HG03139 (cell line): ENCODE measurements at regions not wholly inside any gene's neighbourhood (a gene's known extent, or its start where the extent isn't known, plus 50 kb on each side); places are given as distances from the start of the nearest gene placed in this dataset.
A peak's percentile ranks its signal among the peaks of the same experiment; 100 is the strongest.

Experiments
- ATAC-seq: cut with Tn5 transposase; IDR thresholded peaks from one replicate; pipeline ENCODE4 v1.9.1; 2021; ENCODE audit not compliant: unreplicated experiment

DNA sequence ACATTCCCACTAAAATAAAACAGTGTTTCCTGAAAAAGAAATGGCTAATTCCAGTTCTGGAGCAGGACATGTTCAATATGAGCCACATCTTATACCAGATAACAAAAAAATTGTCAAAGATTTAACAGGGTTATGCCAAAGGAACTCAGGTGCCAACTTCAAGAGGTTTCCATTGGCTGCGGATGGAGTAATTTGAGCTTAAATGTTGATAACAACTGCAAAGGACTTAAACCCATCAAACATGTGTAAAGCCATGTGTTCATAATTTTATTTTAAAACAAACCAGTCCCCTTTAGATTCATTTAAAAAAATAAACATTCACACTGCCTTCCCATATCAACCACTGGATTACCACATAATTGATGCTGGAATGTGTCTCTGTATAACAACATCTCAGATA is 156.4 kb upstream of the PCDH18 start:
- no peak for ATAC-seq

GRCh38 chr4:137685357-137685756 is 153.1 kb upstream of the PCDH18 start:
- no peak for ATAC-seq

DNA sequence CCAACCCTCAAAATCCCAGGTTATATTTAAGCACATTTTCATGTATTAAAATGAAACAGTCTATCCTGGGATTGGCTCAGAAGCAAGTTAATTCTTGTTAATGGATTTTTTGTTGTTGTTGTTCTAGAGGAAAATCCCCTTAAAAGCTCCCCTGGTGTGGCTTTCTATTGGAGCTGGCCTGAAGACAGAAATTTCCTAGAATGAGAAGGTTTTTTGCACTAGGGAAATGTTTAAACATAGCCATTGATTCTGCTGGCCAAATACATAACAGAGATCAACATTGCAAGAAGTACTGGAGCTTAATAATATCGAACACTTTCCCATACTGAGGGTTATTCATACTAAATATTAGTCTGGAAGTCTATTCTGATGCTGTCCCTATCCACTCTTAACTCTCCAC is 148.8 kb upstream of the PCDH18 start:
- no peak for ATAC-seq

- peak; percentile 68 for ATAC-seq
These were observed 146.5 kb upstream of the PCDH18 start for GRCh38 chr4:137678796-137679195.

DNA sequence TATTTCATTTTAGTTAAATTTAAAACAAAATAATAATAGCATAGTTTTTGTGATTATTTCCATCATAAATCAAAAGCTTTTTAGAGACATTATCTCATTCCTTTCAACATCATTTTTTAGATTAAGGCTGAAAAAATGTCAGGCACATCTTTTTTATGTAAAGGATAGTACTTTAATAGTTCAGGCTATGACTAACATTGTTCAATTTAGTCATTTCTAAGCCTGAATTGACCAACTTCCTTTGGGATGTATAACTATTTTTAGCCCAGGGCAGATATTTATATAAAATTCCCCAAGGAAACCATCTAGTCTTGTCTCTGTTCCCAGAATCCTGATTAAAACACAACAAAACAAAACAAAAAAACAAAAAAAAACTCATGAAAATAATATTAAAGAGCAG is 145.6 kb upstream of the PCDH18 start:
- no peak for ATAC-seq

DNA sequence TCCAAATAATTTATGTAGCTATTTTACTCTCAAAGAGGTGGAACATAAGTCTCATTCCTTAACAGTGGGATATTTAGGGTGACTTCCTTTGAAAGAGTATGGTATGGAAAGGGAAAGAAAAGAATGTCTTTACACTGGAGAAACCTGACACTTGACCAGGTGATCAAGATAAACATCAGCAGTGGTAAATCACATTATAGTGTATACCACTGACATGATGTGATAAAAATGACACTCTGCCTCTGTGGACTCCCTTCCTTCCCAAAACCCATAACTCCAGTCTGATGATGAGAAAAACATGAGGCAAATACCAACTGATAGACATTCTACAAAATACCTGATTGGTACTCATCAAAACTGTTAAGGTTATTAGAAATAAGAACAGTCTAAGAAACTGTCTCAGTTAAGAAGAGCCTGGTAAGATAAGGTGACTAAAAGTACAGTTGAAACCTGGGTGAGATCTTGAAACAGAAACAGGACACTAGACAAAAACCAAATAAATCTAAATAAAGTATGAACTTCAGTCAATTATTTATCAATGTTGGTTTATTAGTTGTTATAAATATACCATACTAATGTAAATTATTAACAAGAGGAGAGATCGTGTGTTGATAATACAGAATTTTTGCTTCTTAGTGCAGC is 144.2 kb upstream of the PCDH18 start:
- ATAC-seq, result no peak

- ATAC-seq, result no peak
These were observed 141.8 kb upstream of the PCDH18 start for GRCh38 chr4:137674066-137674465.

GRCh38 chr4:137668885-137669545 is 136.7 kb upstream of the PCDH18 start:
- no peak for ATAC-seq

DNA sequence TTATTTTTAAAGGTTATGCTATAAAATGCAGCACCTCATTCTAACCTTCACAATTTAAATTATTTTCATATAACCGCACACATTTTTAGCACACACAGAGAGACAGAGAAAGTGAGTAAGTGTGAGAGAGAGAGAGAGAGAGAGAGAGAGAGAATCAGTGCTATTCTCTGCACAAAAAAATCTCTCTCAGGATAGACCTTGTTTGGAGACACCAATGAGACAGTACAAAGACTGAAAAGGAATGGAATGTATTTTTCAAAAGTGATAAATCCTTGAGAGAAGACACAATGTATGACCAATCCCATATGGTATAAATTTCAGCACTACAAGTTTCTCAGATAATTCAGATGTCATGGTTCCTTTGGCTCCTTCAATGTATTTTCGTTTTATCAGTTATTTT is 132.1 kb upstream of the PCDH18 start:
- ATAC-seq, result no peak

DNA sequence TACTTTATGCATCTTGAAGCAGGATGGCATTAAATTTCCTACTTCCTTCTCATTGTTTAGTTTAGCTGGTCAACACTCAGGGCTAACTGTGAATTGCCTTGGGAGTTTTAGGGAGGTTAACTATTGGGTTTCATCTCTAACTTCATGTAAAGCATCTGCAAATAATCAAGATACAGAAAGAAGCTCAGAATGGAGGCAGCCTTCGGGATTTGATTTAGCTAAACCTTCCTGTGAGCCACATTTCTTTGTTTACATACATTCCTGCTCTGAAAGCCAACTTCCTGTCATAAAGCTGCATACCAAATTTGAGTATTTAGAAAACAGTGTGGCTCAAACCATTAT is 131.7 kb upstream of the PCDH18 start:
- no peak for ATAC-seq

GRCh38 chr4:137663251-137664045 is 131.2 kb upstream of the PCDH18 start:
- no peak for ATAC-seq

- ATAC-seq, result no peak
These were observed 129.4 kb upstream of the PCDH18 start for GRCh38 chr4:137661693-137662092.

DNA sequence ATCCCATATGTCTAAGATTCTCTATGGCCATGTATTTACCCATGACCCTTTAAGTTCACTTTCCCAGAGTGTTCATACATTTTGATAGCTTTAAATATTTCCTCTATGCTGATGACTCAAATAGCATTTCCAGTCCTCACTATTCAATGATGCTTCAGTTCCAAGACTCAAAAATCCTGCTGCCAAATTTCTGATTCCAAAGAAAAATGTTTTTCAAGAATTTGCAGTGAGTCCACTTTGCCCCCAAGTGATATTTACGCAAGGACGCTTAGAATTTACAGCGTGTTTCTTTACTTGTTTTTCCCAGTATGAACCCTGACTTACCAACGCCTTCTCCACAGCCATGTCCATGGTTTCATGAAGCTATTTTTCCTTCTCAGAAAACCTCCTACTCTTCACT is 127.9 kb upstream of the PCDH18 start:
- no peak for ATAC-seq

DNA sequence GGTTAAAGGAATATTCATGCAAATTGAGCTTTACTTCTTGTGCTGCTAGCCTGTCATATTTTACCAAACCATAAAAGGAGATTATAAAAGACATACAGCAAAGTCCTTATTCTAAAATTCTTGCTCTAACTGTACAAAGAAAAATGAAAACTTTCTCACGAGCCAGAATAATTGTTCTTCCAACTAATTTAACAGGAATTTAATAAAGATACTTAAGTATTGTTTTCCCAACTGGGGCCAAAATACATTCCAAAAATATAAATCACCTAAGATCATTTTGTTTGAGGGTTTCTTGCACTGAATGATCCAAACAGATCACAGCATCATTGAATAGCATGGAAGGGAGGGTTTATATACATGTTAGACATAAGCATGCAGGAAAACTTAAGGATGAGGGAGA is 127.1 kb upstream of the PCDH18 start:
- ATAC-seq, result no peak

DNA sequence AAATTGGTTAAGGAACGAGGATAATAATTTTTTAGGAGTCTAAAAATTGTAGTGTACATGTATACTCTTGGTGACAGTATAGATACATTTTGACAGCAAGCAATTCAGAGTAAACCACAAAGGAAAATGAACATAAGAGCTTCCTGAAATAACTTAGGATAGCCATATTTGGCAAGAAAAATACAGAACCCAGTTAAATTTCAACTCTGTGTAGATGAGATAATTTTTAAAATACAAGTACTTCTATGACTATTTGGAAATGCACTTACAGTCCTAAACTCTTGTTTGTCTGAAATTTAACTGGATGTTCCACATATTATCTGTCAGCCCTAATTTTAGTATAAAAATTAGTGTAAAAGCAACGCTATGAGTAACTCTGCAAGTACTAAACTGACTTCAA is 124.4 kb upstream of the PCDH18 start:
- no peak for ATAC-seq

DNA sequence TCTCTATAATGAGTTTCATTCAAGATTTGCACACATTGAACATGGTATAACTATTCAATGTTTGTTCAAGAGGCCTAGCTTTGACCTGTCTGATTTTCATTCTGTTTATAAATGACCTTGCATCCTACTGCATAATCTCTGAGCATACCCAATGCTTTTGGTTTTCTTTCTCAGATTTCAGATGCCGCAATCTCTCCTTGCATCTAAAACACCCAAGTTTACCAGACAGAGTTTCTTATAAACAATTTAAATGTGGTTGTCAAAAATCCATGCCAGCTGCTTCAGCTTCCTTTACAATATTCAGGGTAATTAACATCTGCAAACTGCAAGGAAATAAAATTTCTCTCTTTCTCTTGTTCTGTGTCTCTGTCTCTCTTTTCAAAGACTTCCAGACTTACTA is 123.0 kb upstream of the PCDH18 start:
- ATAC-seq, result no peak

- no peak for ATAC-seq
These were observed 118.8 kb upstream of the PCDH18 start for GRCh38 chr4:137651128-137651527.

DNA sequence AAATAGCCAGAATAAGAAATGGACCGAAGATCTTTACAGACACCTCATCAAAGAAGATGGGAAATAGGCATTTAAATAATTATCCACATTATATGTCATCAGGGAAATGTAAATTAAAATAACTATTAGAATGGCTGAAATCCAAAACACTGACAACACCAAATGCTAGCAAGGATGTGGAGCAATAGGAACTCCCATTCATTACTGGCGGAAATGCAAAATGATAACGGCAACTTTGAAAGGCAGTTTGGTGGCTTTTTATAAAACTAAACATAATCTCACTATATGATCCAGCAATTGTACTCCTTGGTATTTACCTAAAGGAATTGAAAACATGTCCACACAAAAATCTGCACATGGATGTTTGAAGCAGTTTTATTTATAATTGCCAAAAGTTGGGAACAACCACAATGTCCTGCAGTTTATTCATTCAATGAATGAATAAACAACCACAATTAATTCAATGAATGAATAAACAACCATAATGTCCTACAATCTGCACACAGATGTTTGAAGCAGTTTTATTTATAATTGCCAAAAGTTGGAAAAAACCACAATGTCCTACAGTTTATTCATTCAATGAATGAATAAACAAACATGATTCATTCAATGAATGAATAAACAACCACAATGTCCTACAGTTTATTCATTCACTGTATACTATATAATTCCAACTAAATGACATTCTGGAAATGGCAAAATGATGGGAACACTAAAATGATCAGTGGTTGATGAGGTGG is 117.6 kb upstream of the PCDH18 start:
- ATAC-seq, result no peak

DNA sequence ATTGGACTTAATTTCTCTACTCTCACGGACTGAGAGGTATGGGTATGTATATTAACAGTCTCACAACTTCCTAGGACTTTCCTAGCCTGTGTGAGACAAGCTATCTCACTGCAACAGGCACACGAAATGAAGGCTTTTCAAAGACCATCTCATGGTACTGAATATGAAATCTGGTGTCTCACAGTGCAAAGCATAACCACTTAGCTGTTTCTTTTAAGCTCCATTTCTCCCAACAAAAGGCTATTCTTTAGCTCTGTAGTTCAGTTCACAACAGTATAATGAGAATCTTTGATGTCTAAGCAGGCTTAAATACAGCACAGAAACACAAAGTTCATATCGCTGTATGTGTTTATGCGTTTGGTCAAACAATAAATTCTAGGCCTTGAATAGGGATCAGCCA is 116.2 kb upstream of the PCDH18 start:
- no peak for ATAC-seq

DNA sequence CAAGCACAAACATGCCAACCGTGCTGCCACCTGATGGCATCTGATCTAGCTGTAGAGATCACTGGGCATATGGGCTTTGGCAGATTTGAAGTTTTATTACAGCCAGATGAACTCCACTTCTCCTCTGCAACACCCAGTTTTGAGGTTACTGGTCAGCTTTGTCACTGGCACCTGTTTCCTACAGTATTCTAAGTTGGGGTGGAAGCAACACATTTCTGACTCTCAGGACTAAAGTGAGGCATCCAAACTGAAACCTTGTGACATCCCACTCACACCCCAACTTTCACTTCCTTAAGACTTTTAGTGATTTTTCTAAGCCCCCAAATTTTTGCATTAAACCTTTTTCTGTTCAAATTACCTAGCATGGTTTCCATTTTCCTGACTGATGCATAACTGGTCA is 115.1 kb upstream of the PCDH18 start:
- ATAC-seq, result peak; percentile 57

GRCh38 chr4:137644201-137644600 is 111.9 kb upstream of the PCDH18 start:
- no peak for ATAC-seq

DNA sequence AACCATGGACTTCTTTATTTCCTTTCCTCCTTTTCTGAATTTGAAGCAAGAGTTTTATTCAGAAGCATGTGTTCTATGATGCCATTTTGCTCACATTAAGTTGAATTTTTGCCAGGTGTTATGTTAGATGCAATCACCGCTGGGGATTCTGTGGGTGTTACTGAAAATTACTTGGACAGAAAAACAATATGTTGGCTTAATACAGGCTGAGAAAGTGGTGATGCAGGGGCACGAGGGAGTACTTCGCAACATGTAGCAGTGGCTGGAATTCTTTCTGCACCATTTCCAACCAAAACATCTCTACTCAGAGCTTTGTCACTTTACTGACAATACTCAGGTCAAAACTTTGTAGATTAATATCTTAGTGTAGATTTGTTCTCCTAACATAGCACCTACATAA is 109.2 kb upstream of the PCDH18 start:
- no peak for ATAC-seq
